AG09309 (cell line): ENCODE measurements at regions not wholly inside any gene's neighbourhood (a gene's known extent, or its start where the extent isn't known, plus 50 kb on each side); places are given as distances from the start of the nearest gene placed in this dataset.

Experiments used
- DNase-seq: peaks from one replicate; pipeline ENCODE4 v3.0.0-alpha.2; 2010; ENCODE audit warnings: low read depth
- H3K4me3 ChIP-seq: 2 replicates; pipeline ENCODE4 v1.5.1; 2011; ENCODE audit warnings: mild to moderate bottlenecking, low read depth, low read length, moderate library complexity; ENCODE audit not compliant: control insufficient read depth
- TF ChIP-seq, protein P1 (sequence below): IDR thresholded peaks from 2 replicates; pipeline ENCODE4 v1.5.1; 2011; ENCODE audit warnings: mild to moderate bottlenecking, low read depth, low read length, inconsistent platforms; ENCODE audit not compliant: insufficient read depth, control insufficient read depth; ENCODE audit errors: missing control alignments

GRCh38 chr3:23099021-23099420, 104.1 kb upstream of the UBE2E2 start:
- no peak overlapping the region for H3K4me3 ChIP-seq
- TF ChIP-seq, protein P1, sequence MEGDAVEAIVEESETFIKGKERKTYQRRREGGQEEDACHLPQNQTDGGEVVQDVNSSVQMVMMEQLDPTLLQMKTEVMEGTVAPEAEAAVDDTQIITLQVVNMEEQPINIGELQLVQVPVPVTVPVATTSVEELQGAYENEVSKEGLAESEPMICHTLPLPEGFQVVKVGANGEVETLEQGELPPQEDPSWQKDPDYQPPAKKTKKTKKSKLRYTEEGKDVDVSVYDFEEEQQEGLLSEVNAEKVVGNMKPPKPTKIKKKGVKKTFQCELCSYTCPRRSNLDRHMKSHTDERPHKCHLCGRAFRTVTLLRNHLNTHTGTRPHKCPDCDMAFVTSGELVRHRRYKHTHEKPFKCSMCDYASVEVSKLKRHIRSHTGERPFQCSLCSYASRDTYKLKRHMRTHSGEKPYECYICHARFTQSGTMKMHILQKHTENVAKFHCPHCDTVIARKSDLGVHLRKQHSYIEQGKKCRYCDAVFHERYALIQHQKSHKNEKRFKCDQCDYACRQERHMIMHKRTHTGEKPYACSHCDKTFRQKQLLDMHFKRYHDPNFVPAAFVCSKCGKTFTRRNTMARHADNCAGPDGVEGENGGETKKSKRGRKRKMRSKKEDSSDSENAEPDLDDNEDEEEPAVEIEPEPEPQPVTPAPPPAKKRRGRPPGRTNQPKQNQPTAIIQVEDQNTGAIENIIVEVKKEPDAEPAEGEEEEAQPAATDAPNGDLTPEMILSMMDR, result no peak
- DNase-seq, result no peak

DNA sequence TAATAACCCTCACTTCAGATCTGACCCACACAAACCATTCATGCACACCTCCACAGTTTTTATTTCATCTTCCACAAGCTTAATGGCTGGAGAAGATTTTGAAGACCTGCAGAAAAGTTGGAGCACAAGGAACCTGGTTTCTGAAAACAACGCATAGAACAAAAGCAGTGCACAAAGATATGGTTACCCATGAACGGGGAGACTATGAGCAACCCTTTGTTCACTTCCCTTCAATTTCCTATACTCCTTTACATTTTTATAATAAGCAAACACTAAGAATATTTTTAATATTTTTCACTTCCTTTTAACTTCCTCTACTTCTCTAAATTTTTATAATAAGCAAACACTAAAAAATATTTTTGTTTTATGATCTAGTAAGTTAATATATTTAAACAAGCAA, 103.5 kb upstream of the UBE2E2 start:
- no peak overlapping the region for H3K4me3 ChIP-seq
- TF ChIP-seq, protein P1, result no peak

DNA sequence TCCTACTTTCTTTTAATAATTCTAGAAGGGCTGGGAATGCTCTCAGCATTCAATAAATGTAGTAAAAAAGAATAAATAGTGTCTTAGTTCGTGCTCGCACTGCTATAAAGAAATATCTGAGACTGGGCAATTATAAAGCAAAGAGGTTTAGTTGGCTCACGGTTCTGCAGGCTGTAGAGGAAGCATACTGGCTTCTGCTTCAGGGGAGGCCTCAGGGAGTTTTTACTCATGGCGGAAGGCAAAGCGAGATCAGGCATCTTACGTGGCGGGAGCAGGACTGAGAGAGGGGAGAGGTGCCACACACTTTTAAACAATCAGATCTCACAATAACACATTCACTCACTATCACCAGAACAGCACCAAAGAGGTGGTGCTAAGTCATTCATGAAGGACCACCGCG, 103.0 kb upstream of the UBE2E2 start:
- TF ChIP-seq, protein P1, result no peak
- DNase-seq, result no peak
- no peak overlapping the region for H3K4me3 ChIP-seq

More for the DNA sequence above, 103.5 kb upstream of the UBE2E2 start:
- no peak for DNase-seq

GRCh38 chr3:23103764-23104163, 99.4 kb upstream of the UBE2E2 start:
- no peak for DNase-seq
- no peak overlapping the region for H3K4me3 ChIP-seq
- TF ChIP-seq, protein P1, result no peak

DNA sequence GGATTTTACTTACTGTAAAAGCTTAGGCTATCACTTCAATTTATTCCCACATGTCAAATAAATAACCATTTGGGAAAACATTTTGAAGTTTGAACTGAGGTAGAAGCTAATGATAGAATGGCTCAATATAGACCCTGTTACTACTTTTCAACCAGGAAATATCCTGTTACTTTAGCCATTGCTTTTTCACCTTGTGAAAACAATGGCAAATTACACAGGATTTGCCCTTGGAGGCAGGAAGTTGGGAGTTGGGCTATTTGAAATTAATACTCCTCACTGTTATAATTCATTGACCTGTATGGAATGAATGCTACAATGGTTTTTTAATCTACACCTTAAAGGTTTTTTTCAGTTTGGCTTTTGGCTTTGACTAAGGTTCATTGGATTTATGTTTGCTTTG, 98.1 kb upstream of the UBE2E2 start:
- H3K4me3 ChIP-seq, result no peak overlapping the region
- no peak for DNase-seq
- TF ChIP-seq, protein P1, result no peak

DNA sequence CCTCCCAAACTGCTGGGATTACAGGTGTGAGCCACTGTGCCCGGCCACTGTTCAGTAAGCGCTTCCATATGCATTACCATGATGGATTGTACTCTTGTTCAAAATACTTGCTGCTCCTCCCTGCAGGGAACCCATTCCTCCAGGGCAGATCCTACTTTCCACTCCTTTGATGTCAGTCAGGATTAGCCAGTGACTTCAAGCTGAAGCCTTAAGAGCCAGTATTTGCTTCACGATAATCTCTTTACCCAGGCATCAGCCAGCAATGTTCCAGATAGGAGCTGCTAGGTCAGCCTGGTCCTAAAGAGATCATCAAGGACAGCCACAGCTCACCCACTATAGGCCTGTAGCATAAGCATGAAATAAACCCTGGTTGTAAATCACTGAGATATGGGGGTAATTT, 96.5 kb upstream of the UBE2E2 start:
- TF ChIP-seq, protein P1, result no peak
- H3K4me3 ChIP-seq, result no peak overlapping the region
- DNase-seq, result no peak

GRCh38 chr3:23107221-23107620, 95.9 kb upstream of the UBE2E2 start:
- H3K4me3 ChIP-seq, result no peak overlapping the region
- TF ChIP-seq, protein P1, result no peak
- DNase-seq, result no peak
